DMS53 treated with DMSO at 0.1 percent for 48 hours (cell line): ENCODE measurements at regions not wholly inside any gene's neighbourhood (a gene's known extent, or its start where the extent isn't known, plus 50 kb on each side); places are given as distances from the start of the nearest gene placed in this dataset.

Source experiments
- DNase-seq: peaks from one replicate; lab custom pipeline; 2025; ENCODE audit not compliant: unreplicated experiment; lab: John Stamatoyannopoulos, UW

GRCh38 chr13:22271903-22272302 is 601.0 kb downstream of the FGF9 start:
- no peak for DNase-seq

GRCh38 chr13:22275393-22275792 is 604.5 kb downstream of the FGF9 start:
- no peak for DNase-seq

- no peak for DNase-seq
Measured at GRCh38 chr13:22276616-22277015, 605.7 kb downstream of the FGF9 start.

GRCh38 chr13:22278336-22278929 is 607.6 kb downstream of the FGF9 start:
- DNase-seq, result peak; percentile 41

- no peak for DNase-seq
Measured at GRCh38 chr13:22285867-22286266, 615.0 kb downstream of the FGF9 start.

GRCh38 chr13:22286338-22286737 is 615.5 kb downstream of the FGF9 start:
- DNase-seq, result no peak

GRCh38 chr13:22287343-22287920 is 616.6 kb downstream of the FGF9 start:
- DNase-seq, result no peak

- no peak for DNase-seq
Measured at GRCh38 chr13:22288496-22288895, 617.6 kb downstream of the FGF9 start.

DNA sequence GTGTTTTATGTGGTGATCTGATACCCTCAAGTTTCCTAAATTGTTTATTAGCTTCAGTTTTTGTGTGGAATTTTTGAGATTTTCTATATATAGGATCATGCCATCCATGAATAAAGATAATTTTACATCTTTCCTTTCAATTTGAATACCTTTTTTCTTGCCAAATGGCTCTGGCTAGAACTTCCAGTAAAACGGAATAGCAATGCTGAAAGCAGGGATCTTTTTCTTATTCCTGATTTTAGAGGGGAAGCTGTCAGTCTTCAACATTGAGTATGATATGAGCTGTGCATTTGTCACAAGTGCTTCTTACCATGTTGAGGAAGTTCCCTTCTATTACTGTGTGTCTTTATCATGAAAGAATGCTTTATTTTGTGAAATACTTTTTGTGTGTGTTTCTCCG is 618.8 kb downstream of the FGF9 start:
- DNase-seq, result no peak

GRCh38 chr13:22298530-22298929 is 627.7 kb downstream of the FGF9 start:
- peak; percentile 1 for DNase-seq

DNA sequence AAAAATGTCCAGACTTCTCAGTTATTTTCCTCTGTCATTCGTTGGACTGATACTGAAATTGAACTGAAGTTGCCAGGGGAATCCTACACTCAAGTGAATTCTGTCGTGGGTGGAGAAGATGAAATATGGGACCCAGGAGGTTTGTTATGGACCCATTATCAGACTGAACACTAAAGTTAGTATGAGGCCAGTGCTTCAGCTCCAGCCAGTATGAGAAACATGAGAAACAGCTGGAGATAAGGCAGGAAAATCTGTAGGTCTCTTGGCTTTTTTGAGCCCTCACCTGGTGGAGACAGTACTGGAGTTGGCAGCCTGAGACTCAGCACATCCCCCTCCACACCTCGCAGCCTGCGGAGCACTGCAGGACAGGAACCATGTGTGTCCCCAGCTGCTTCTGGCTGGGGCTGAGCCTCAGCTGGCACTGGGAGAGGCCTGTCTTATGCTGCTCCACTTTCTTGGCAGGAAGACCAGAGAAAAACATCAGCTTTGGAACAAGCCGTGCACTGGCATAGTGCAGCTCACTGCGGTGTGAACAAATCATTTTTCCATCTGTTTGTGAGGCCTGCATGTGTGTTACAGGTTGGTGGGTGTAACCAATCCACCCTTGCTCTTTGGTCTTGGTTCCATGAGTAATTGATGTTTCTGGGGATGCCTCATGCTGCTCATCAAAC is 641.0 kb downstream of the FGF9 start:
- no peak for DNase-seq

GRCh38 chr13:22312405-22312803 is 641.5 kb downstream of the FGF9 start:
- DNase-seq, result no peak

- no peak for DNase-seq
Measured at GRCh38 chr13:22316494-22317025, 645.7 kb downstream of the FGF9 start.

- DNase-seq, result no peak
Measured at GRCh38 chr13:22320991-22321390, 650.1 kb downstream of the FGF9 start.

- no peak for DNase-seq
Measured at GRCh38 chr13:22325761-22326160, 654.9 kb downstream of the FGF9 start.

- DNase-seq, result no peak
Measured at GRCh38 chr13:22332416-22332815, 661.5 kb downstream of the FGF9 start.

DNA sequence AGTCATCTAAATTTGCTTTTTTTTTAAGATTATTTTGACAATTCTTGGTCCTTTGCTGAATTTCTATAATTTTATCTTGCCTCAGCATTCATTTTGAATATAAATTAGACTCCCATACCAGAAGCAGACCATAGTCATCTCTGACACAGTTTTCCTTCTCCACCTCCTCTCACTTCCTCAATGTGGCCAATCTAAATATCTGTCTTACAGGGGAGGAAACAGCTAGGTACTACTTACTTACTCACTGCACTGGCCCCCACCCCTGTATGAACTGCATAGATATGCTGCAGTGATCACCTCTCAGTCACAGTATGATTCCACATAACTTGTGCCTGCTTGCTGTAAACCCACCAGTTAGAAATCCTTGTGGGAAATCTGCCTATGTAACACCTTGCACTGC is 665.6 kb downstream of the FGF9 start:
- DNase-seq, result no peak

GRCh38 chr13:22357132-22357531 is 686.3 kb downstream of the FGF9 start:
- DNase-seq, result no peak

DNA sequence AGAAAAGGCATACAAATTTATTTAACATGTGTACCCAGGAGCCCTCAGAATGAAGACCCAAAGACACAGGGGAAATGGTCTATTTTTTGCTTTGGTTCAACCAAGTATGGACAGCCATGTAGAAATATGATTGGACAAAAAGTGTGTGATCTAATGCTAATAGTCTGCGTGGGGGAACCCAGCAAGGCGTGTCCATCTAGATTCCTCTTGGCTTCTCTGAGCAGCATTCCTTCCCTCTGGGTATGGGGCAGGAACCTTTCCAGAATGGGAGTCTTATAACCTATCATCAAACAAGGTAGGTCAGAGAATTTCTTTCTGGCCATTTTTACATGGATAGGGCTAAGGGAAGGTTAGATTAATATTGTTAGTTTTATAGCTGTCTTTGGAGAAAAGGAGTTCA is 698.2 kb downstream of the FGF9 start:
- no peak for DNase-seq

DNA sequence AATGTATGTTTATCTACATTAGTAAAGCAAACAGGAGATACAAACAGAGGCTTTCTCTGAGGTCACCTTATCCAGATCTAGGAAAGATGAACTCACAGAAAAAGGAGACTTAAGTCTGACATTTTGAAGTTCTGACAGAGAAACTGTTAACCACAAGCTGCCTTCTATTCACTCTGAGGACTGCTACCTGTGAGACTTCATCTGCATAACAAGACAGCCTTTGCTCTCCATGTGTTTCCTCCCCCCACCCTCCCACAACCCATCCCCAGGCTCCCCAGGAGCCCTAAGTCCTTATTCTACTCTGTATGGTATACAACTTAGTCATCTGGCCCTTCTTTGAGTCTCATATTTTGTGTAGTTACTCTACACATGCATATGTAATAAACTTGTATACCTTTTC is 699.0 kb downstream of the FGF9 start:
- DNase-seq, result no peak

DNA sequence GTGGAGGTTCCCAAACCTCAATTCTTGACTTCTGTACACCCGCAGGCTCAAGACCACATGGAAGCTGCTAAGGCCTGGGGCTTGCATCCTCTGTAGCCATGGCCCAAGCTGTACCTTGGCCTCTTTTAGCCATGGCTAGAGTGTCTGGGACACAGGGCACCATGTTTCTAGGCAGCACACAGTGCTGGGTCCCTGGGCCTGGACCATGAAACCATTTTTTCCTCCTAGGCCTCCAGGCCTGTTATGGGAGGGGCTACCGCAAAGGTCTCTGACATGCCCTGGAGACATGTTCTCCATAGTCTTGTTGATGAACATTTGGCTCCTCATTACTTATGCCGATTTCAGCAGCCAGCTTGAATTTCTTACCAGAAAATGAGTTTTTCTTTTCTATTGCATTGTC is 701.4 kb downstream of the FGF9 start:
- no peak for DNase-seq

- DNase-seq, result no peak
Measured at GRCh38 chr13:22375151-22375550, 704.3 kb downstream of the FGF9 start.
